ENCODE measurements at regions not wholly inside any gene's neighbourhood (a gene's known extent, or its start where the extent isn't known, plus 50 kb on each side); places are given as distances from the start of the nearest gene placed in this dataset.

GRCh38 chrX:124862301-124862700, 457.4 kb upstream of the TEX13C start:
- DNase-seq, result no peak

- no peak for DNase-seq
Observed at GRCh38 chrX:124863303-124863702, 456.4 kb upstream of the TEX13C start.

GRCh38 chrX:124887572-124887971, 432.1 kb upstream of the TEX13C start:
- no peak for DNase-seq

- no peak for DNase-seq
Observed at GRCh38 chrX:124895947-124896346, 423.7 kb upstream of the TEX13C start.

GRCh38 chrX:124902953-124903352, 416.7 kb upstream of the TEX13C start:
- no peak for DNase-seq

- no peak for DNase-seq
Observed at GRCh38 chrX:124910611-124911010, 409.1 kb upstream of the TEX13C start.

- no peak for DNase-seq
Observed at GRCh38 chrX:124917011-124917410, 402.7 kb upstream of the TEX13C start.

GRCh38 chrX:124925681-124926080, 394.0 kb upstream of the TEX13C start:
- DNase-seq, result no peak

- DNase-seq, result no peak
Observed at GRCh38 chrX:124931241-124931640, 388.4 kb upstream of the TEX13C start.

GRCh38 chrX:124931958-124932357, 387.7 kb upstream of the TEX13C start:
- no peak for DNase-seq

- no peak for DNase-seq
Observed at GRCh38 chrX:124938715-124939114, 381.0 kb upstream of the TEX13C start.

GRCh38 chrX:124940531-124940930, 379.1 kb upstream of the TEX13C start:
- DNase-seq, result no peak

GRCh38 chrX:124954402-124954801, 365.3 kb upstream of the TEX13C start:
- no peak for DNase-seq

- DNase-seq, result no peak
Observed at GRCh38 chrX:124960454-124960853, 359.2 kb upstream of the TEX13C start.

GRCh38 chrX:124963717-124964116, 356.0 kb upstream of the TEX13C start, which contains the start of gene TENM1:
Gene TENM1, minus strand, starts transcription at chrX:124963817.
- DNase-seq, result no peak

- DNase-seq, result no peak
Observed at GRCh38 chrX:124975456-124975855, 344.2 kb upstream of the TEX13C start.

GRCh38 chrX:124981420-124981819, 338.3 kb upstream of the TEX13C start:
- DNase-seq, result no peak

- no peak for DNase-seq
Observed at GRCh38 chrX:124984140-124984813, 335.4 kb upstream of the TEX13C start.

- no peak for DNase-seq
Observed at GRCh38 chrX:124986284-124986683, 333.4 kb upstream of the TEX13C start.

- DNase-seq, result no peak
Observed at GRCh38 chrX:124993735-124994134, 325.9 kb upstream of the TEX13C start.

- DNase-seq, result no peak
Observed at GRCh38 chrX:124994404-124994803, 325.3 kb upstream of the TEX13C start.

GRCh38 chrX:125003746-125004446, 315.8 kb upstream of the TEX13C start:
- peak; percentile 74 for DNase-seq

GRCh38 chrX:125004799-125005198, 314.9 kb upstream of the TEX13C start:
- DNase-seq, result peak; percentile 43

- no peak for DNase-seq
Observed at GRCh38 chrX:125005863-125006262, 313.8 kb upstream of the TEX13C start.

GRCh38 chrX:125006704-125007103, 313.0 kb upstream of the TEX13C start:
- DNase-seq, result no peak
